Brain microvascular endothelial cell (primary cell): ENCODE measurements at regions not wholly inside any gene's neighbourhood (a gene's known extent, or its start where the extent isn't known, plus 50 kb on each side); places are given as distances from the start of the nearest gene placed in this dataset.

Source experiments
- DNase-seq: peaks from one replicate; pipeline ENCODE4 v3.0.0-alpha.2; 2020
- H3K27ac ChIP-seq: fragments of 250-450 bp; sonication (Bioruptor Pico); 2 replicates; pipeline ENCODE4 v1.5.1; 2020; ENCODE audit warnings: mild to moderate bottlenecking, moderate library complexity
- H3K27me3 ChIP-seq: fragments of 250-450 bp; sonication (Bioruptor Pico); replicated peaks from 2 replicates; pipeline ENCODE4 v1.5.1; 2020; ENCODE audit warnings: mild to moderate bottlenecking
- H3K36me3 ChIP-seq: fragments of 250-450 bp; sonication (Bioruptor Pico); replicated peaks from 2 replicates; pipeline ENCODE4 v1.5.1; 2020; ENCODE audit warnings: mild to moderate bottlenecking
- H3K4me3 ChIP-seq: 2 replicates; pipeline ENCODE4 v1.5.1; 2011; ENCODE audit warnings: low read depth, mild to moderate bottlenecking, control low read depth, low read length, moderate library complexity
- in situ Hi-C: cut with HindIII; loops from 2 replicates; pipeline ENCODE4 v1.10.0; 2017; ENCODE audit warnings: low sequenced_read_pairs, low pct_ligation_motif_present
- TF ChIP-seq, protein P1 (sequence below): IDR thresholded peaks from 2 replicates; pipeline ENCODE4 v1.5.1; 2011; ENCODE audit warnings: low read depth, mild to moderate bottlenecking, moderate library complexity, low read length, control low read depth, inconsistent platforms; ENCODE audit errors: missing control alignments

DNA sequence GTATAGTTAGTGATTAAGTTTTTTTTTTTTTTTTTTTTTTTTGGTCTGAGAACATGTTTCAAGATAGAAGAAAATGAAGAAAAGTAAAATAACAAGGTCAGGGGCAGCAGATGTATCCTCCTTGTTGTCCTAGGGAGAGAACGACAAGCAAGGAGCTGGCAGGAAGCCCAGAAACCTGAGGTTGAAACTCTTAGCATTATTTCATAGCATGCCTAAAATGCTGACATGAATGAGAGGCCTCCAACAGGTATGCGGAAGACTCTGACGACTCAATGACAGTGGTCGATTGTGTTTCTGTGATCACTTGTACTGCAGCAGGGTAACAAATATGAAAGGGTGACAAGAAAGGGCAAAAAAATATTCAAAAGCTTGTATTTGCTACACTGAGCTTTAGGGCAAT is 415.9 kb downstream of the PLA2G4A start:
- in situ Hi-C loops = no loop called here
- Histone ChIP-seq H3K27ac (no peak overlapping the region), H3K27me3 (no peaks in the 10 kb centered on the region), H3K36me3 (no peaks in the 10 kb centered on the region), H3K4me3 (no peak overlapping the region)
- DNase-seq = no peak
- TF ChIP-seq, protein P1, sequence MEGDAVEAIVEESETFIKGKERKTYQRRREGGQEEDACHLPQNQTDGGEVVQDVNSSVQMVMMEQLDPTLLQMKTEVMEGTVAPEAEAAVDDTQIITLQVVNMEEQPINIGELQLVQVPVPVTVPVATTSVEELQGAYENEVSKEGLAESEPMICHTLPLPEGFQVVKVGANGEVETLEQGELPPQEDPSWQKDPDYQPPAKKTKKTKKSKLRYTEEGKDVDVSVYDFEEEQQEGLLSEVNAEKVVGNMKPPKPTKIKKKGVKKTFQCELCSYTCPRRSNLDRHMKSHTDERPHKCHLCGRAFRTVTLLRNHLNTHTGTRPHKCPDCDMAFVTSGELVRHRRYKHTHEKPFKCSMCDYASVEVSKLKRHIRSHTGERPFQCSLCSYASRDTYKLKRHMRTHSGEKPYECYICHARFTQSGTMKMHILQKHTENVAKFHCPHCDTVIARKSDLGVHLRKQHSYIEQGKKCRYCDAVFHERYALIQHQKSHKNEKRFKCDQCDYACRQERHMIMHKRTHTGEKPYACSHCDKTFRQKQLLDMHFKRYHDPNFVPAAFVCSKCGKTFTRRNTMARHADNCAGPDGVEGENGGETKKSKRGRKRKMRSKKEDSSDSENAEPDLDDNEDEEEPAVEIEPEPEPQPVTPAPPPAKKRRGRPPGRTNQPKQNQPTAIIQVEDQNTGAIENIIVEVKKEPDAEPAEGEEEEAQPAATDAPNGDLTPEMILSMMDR = no peak

DNA sequence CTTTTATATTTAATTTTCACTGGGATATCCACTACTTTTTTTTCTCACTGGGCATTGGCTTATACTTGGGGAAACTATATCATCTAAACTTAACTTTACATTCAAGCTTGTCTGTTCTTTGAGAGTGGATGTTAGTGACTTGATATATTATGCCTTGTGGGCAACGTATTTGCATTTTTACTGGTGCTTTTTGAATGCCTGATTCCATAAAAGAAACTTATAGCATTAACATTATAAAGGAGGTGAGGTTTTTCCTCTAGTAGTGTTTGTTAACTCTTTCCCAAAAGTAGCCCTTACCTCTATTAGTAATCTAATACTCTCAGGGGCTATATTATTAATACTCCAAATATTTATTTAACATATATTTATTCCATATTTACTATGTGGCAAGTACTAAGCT is 416.5 kb downstream of the PLA2G4A start:
- in situ Hi-C loops = no loop called here
- no peaks in the 10 kb centered on the region for H3K27me3 ChIP-seq

DNA sequence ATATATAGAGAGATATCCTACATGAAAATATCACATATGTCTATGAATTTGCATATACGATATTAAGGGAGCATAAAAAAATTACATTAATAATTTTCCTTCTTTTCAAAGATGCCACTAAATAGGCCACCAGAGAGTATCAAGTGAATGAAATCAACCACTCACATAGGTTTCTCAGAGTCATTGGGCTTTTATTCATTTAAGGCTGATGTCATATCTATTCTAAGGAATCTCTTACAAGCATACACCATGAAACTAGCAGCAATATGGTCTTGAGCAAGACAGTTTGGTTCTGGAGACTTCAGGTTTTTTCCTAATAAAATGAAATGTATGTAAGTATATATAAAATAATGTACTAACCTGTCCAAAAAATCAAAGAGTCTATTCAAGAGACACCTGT is 420.4 kb downstream of the PLA2G4A start:
- in situ Hi-C loops = no loop called here
- TF ChIP-seq, protein P1 = no peak
- no peak for DNase-seq

More for the DNA sequence above, 416.5 kb downstream of the PLA2G4A start:
- no peak for DNase-seq
- Histone ChIP-seq H3K4me3 (no peak overlapping the region), H3K27ac (no peak overlapping the region), H3K36me3 (no peaks in the 10 kb centered on the region)
- TF ChIP-seq, protein P1 = no peak

DNA sequence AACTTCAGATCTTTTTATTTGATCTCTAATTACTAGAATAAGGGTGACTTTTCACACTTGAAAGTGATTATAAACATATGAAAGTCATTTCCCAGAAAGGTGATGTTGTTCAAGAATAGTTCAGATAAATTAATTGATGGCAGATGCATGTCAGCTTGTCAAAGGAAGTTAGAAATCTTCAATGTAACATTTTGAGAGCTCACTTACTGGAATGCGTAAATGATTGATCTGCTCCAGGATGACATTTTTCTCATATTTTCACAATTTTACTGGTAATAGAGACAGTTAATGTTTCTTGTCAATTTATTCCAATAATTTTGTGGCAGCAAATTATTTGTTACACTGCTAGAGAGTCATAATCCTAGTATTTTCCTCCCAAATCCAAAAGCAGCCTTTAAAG is 424.2 kb downstream of the PLA2G4A start:
- TF ChIP-seq, protein P1 = no peak
- in situ Hi-C loops = no loop called here
- no peak overlapping the region for H3K27ac ChIP-seq
- no peak for DNase-seq
- no peaks in the 10 kb centered on the region for H3K27me3 ChIP-seq
- H3K4me3 ChIP-seq = no peak overlapping the region
- no peaks in the 10 kb centered on the region for H3K36me3 ChIP-seq

More for the DNA sequence above, 420.4 kb downstream of the PLA2G4A start:
- no peak overlapping the region for H3K4me3 ChIP-seq
- H3K27me3 ChIP-seq = no peaks in the 10 kb centered on the region
- H3K27ac ChIP-seq = no peak overlapping the region
- no peaks in the 10 kb centered on the region for H3K36me3 ChIP-seq

DNA sequence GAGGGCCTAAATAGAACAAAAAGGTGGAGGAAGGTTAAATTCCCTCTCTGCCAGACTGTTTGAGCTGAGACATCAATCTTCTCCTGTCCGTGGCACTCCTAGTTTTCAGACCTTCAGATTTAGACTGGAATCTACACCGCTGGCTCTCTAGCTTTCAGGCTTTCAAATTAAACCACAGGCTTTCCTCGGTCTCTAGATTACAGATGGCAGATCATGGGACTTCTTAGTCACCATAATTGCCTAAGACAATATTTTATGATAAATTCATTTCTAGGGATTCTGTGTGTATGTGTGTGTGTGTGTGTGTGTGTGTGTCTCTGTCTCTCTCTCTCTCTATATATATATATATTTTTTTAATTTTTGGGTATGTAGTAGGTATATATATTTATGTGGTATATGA is 428.7 kb downstream of the PLA2G4A start:
- no peaks in the 10 kb centered on the region for H3K27me3 ChIP-seq
- H3K27ac ChIP-seq = no peak overlapping the region
- no peak for DNase-seq
- in situ Hi-C loops = no loop called here
- no peak overlapping the region for H3K4me3 ChIP-seq
- H3K36me3 ChIP-seq = no peaks in the 10 kb centered on the region
- TF ChIP-seq, protein P1 = no peak

DNA sequence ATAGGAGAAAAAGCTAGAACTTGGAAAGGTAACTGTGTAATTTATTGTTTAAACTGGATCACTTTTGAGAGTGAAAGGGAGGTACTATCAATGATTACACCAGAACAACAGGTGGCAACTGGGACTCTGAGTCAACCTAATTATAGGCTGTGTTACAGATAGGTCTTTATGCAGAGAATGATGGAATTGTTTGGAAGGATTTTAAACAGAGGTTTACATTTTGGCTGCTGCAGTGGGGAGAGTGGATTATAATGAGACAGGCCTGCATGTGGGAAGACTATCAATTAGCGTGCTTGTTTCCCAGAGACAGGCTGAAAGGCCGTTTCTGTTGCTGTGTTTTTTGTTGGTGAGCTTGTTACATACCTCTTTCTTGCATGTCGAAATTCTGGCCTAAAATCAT is 432.9 kb downstream of the PLA2G4A start:
- DNase-seq = no peak
- H3K27me3 ChIP-seq = no peaks in the 10 kb centered on the region
- H3K4me3 ChIP-seq = no peak overlapping the region
- in situ Hi-C loops = no loop called here
- no peaks in the 10 kb centered on the region for H3K36me3 ChIP-seq
- TF ChIP-seq, protein P1 = no peak
- no peak overlapping the region for H3K27ac ChIP-seq
